ENCODE measurements at regions not wholly inside any gene's neighbourhood (a gene's known extent, or its start where the extent isn't known, plus 50 kb on each side); places are given as distances from the start of the nearest gene placed in this dataset.

GRCh38 chr2:36147670-36148390 lies 207.7 kb upstream of the CRIM1 start:
- no peak for TF ChIP-seq CTCF (conservative IDR thresholded peaks at IDR 0.05)
- Mint-ChIP-seq H3K36me3 (no peaks in the 10 kb centered on the region), H3K4me1 (ENCODE audit: unreplicated experiment) (no peaks in the 10 kb centered on the region), H3K27me3 (no peaks in the 10 kb centered on the region), H3K27ac (no peak overlapping the region), H3K4me3 (no peak overlapping the region), H3K9me3 (no peaks in the 10 kb centered on the region)
- no peak for DNase-seq (ENCODE audit: extremely low spot score, unreplicated experiment)

GRCh38 chr2:36146765-36147164 lies 208.8 kb upstream of the CRIM1 start:
- TF ChIP-seq CTCF (conservative IDR thresholded peaks at IDR 0.05): no peak
- Mint-ChIP-seq H3K27me3 (no peaks in the 10 kb centered on the region), H3K9me3 (no peaks in the 10 kb centered on the region), H3K4me3 (no peak overlapping the region), H3K36me3 (no peaks in the 10 kb centered on the region), H3K4me1 (ENCODE audit: unreplicated experiment) (no peaks in the 10 kb centered on the region), H3K27ac (no peak overlapping the region)
- DNase-seq (ENCODE audit: extremely low spot score, unreplicated experiment): no peak

- Mint-ChIP-seq H3K4me3 (no peak overlapping the region), H3K27me3 (no peaks in the 10 kb centered on the region), H3K36me3 (no peaks in the 10 kb centered on the region), H3K4me1 (ENCODE audit: unreplicated experiment) (no peaks in the 10 kb centered on the region), H3K9me3 (no peaks in the 10 kb centered on the region), H3K27ac (no peak overlapping the region)
- no peak for TF ChIP-seq CTCF (conservative IDR thresholded peaks at IDR 0.05)
- DNase-seq (ENCODE audit: extremely low spot score, unreplicated experiment): no peak
Observed at GRCh38 chr2:36140391-36140790, 215.2 kb upstream of the CRIM1 start.

GRCh38 chr2:36137612-36138011 lies 218.0 kb upstream of the CRIM1 start:
- TF ChIP-seq CTCF (conservative IDR thresholded peaks at IDR 0.05): no peak
- Mint-ChIP-seq H3K4me1 (ENCODE audit: unreplicated experiment) (no peaks in the 10 kb centered on the region), H3K9me3 (no peaks in the 10 kb centered on the region), H3K36me3 (no peaks in the 10 kb centered on the region), H3K27me3 (no peaks in the 10 kb centered on the region), H3K4me3 (no peak overlapping the region), H3K27ac (no peak overlapping the region)
- DNase-seq (ENCODE audit: extremely low spot score, unreplicated experiment): no peak

- Mint-ChIP-seq H3K27me3 (no peaks in the 10 kb centered on the region), H3K36me3 (no peaks in the 10 kb centered on the region), H3K4me3 (no peak overlapping the region), H3K27ac (no peak overlapping the region), H3K4me1 (ENCODE audit: unreplicated experiment) (no peaks in the 10 kb centered on the region), H3K9me3 (no peaks in the 10 kb centered on the region)
- no peak for DNase-seq (ENCODE audit: extremely low spot score, unreplicated experiment)
- TF ChIP-seq CTCF (conservative IDR thresholded peaks at IDR 0.05): no peak
Observed at GRCh38 chr2:36134281-36134680, 221.3 kb upstream of the CRIM1 start.
